IMR-90 (cell line): ENCODE measurements at regions not wholly inside any gene's neighbourhood (a gene's known extent, or its start where the extent isn't known, plus 50 kb on each side); places are given as distances from the start of the nearest gene placed in this dataset.

Experiments
- ATAC-seq: fragments of 200-7000 bp; cut with Tn5 transposase; 2 replicates; pipeline ENCODE4 v1.9.1; 2020; ENCODE audit warnings: low read depth, mild to moderate bottlenecking, moderate library complexity
- BruUV-seq: library from RNA; stranded (reverse); fragments of 400-500 nt; replicated peaks from 2 replicates; lab custom pipeline; 2021; lab: Mats Ljungman, UMichigan
- CTCF ChIA-PET: fragments of 300-600 bp; formaldehyde crosslinking; extraction: SDS; loops from one replicate; lab custom pipeline; 2021; ENCODE audit warnings: antibody characterized with exemption; lab: Yijun Ruan, JAX
- POLR2A ChIA-PET: fragments of 300-600 bp; sonication (Branson Sonifier 250); formaldehyde crosslinking; loops from one replicate; lab custom pipeline; 2022; ENCODE audit warnings: antibody characterized with exemption; ENCODE audit not compliant: unreplicated experiment; lab: Charles Lee
- DNase-seq: peaks from one replicate; pipeline ENCODE4 v3.0.0; 2013
- H2AFZ ChIP-seq: replicated peaks from 2 replicates; pipeline ENCODE3; 2013; ENCODE audit warnings: low read length, mild to moderate bottlenecking; ENCODE audit not compliant: poor library complexity
- H2AK5ac ChIP-seq: 2 replicates; pipeline ENCODE4 v1.6.1; 2013; ENCODE audit warnings: low read depth, low read length, inconsistent platforms
- H2AK9ac ChIP-seq: replicated peaks from 2 replicates; pipeline ENCODE3; 2013; ENCODE audit warnings: mild to moderate bottlenecking, low read depth, low read length, moderate library complexity; ENCODE audit not compliant: poor library complexity
- H2BK120ac ChIP-seq: 2 replicates; pipeline ENCODE4 v1.6.1; 2013; ENCODE audit warnings: low read depth, low read length, inconsistent platforms
- H2BK15ac ChIP-seq: 3 replicates; pipeline ENCODE4 v1.6.1; 2013; ENCODE audit warnings: low read depth, low read length, inconsistent platforms
- H2BK20ac ChIP-seq: 2 replicates; pipeline ENCODE4 v1.6.1; 2013; ENCODE audit warnings: low read depth, mild to moderate bottlenecking, inconsistent platforms, low read length, moderate library complexity
- H2BK5ac ChIP-seq: 2 replicates; pipeline ENCODE4 v1.6.1; 2013; ENCODE audit warnings: mild to moderate bottlenecking, low read depth, low read length, inconsistent platforms; ENCODE audit not compliant: poor library complexity, severe bottlenecking
- H3K14ac ChIP-seq: replicated peaks from 2 replicates; pipeline ENCODE4 v1.6.1; 2013; ENCODE audit warnings: low read depth, low read length, inconsistent platforms
- H3K18ac ChIP-seq: 2 replicates; pipeline ENCODE4 v1.6.1; 2013; ENCODE audit warnings: low read depth, low read length, control low read depth
- H3K23ac ChIP-seq: 2 replicates; pipeline ENCODE4 v1.6.1; 2013; ENCODE audit warnings: low read depth, low read length, inconsistent platforms
- H3K27ac ChIP-seq: 2 replicates; pipeline ENCODE4 v1.5.1; 2013; ENCODE audit warnings: mild to moderate bottlenecking, control low read depth, low read length; ENCODE audit not compliant: insufficient read depth
- H3K27me3 ChIP-seq: 2 replicates; pipeline ENCODE4 v1.6.1; 2013; ENCODE audit warnings: low read length; ENCODE audit not compliant: control insufficient read depth, insufficient read depth
- H3K36me3 ChIP-seq: 2 replicates; pipeline ENCODE4 v1.6.1; 2013; ENCODE audit warnings: low read length, mixed read lengths; ENCODE audit not compliant: control insufficient read depth, insufficient read depth
- H3K4ac ChIP-seq: 2 replicates; pipeline ENCODE4 v1.6.1; 2013; ENCODE audit warnings: low read depth, low read length, inconsistent platforms
- H3K4me1 ChIP-seq: 2 replicates; pipeline ENCODE4 v1.6.1; 2013; ENCODE audit warnings: low read length, mixed read lengths; ENCODE audit not compliant: control insufficient read depth, insufficient read depth
- H3K4me2 ChIP-seq: 2 replicates; pipeline ENCODE4 v1.6.1; 2013; ENCODE audit warnings: low read depth, mild to moderate bottlenecking, control low read depth, low read length, moderate library complexity
- H3K4me3 ChIP-seq: 2 replicates; pipeline ENCODE4 v1.5.1; 2013; ENCODE audit warnings: low read depth, mild to moderate bottlenecking, control low read depth, low read length, moderate library complexity; ENCODE audit not compliant: insufficient read depth
- H3K56ac ChIP-seq: 2 replicates; pipeline ENCODE4 v1.6.1; 2013; ENCODE audit warnings: low read length, inconsistent platforms; ENCODE audit not compliant: insufficient read depth; ENCODE audit errors: extremely low read depth
- H3K79me1 ChIP-seq, 2 experiments: 2 replicates each; pipeline ENCODE4 v1.6.1; 2013; ENCODE audit warnings: low read length in 2 of 2, inconsistent platforms in 1 of 2, low read depth in 1 of 2
- H3K9ac ChIP-seq: 2 replicates; pipeline ENCODE4 v1.6.1; 2013; ENCODE audit warnings: low read depth, low read length, control low read depth
- H3K9me1 ChIP-seq: 2 replicates; pipeline ENCODE4 v1.6.1; 2013; ENCODE audit warnings: low read length, inconsistent platforms; ENCODE audit not compliant: insufficient read depth
- H3K9me3 ChIP-seq: 2 replicates; pipeline ENCODE4 v1.6.1; 2013; ENCODE audit warnings: low read length; ENCODE audit not compliant: control insufficient read depth, insufficient read depth
- H4K20me1 ChIP-seq: 2 replicates; pipeline ENCODE4 v1.6.1; 2013; ENCODE audit warnings: low read length, inconsistent platforms; ENCODE audit not compliant: insufficient read depth
- H4K5ac ChIP-seq: 2 replicates; pipeline ENCODE4 v1.6.1; 2013; ENCODE audit warnings: mild to moderate bottlenecking, low read depth, low read length, control low read depth
- H4K8ac ChIP-seq, 2 experiments: 2 replicates each; pipeline ENCODE4 v1.6.1; 2013; ENCODE audit warnings: low read depth in 2 of 2, low read length in 2 of 2, control low read depth in 1 of 2, inconsistent platforms in 1 of 2
- H4K91ac ChIP-seq: 2 replicates; pipeline ENCODE4 v1.6.1; 2013; ENCODE audit warnings: low read depth, low read length, inconsistent platforms; ENCODE audit not compliant: insufficient read depth
- BHLHE40 ChIP-seq: fragments of 150-350 bp; IDR thresholded peaks from 2 replicates; pipeline ENCODE4 v1.6.1; 2016; ENCODE audit warnings: mild to moderate bottlenecking, low read depth, low read length
- CHD1 ChIP-seq: IDR thresholded peaks from 2 replicates; pipeline ENCODE4 v1.6.1; 2012; ENCODE audit warnings: low read depth, low read length, improper control_type of control experiment
- FOS ChIP-seq: fragments of 150-350 bp; IDR thresholded peaks from 2 replicates; pipeline ENCODE4 v1.6.1; 2016; ENCODE audit warnings: low read depth, low read length
- MAFK ChIP-seq: IDR thresholded peaks from 2 replicates; pipeline ENCODE4 v1.6.1; 2012; ENCODE audit warnings: low read depth, low read length, improper control_type of control experiment
- MXI1 ChIP-seq: IDR thresholded peaks from 2 replicates; pipeline ENCODE4 v1.6.1; 2012; ENCODE audit warnings: low read depth, mild to moderate bottlenecking, low read length, moderate library complexity, borderline replicate concordance
- RCOR1 ChIP-seq: IDR thresholded peaks from 2 replicates; pipeline ENCODE4 v1.6.1; 2012; ENCODE audit warnings: mild to moderate bottlenecking, low read length, improper control_type of control experiment; ENCODE audit not compliant: insufficient replicate concordance
- RFX5 ChIP-seq: IDR thresholded peaks from 2 replicates; pipeline ENCODE4 v1.8.0; 2012; ENCODE audit warnings: low read depth, mild to moderate bottlenecking, low read length, moderate library complexity
- SMC3 ChIP-seq: fragments of 150-350 bp; IDR thresholded peaks from 2 replicates; pipeline ENCODE4 v1.6.1; 2016; ENCODE audit warnings: low read depth, mild to moderate bottlenecking, antibody characterized with exemption, low read length, moderate library complexity
- WGBS, 2 experiments: methylation state at CpG; one replicate each; pipeline versions ENCODE4 v1.1.5 to v1.1.7; 2013; ENCODE audit warnings: missing lambda C conversion rate in 2 of 2; ENCODE audit not compliant: insufficient read length in 1 of 2; ENCODE audit errors: extremely low coverage in 2 of 2; 5-methylcytosine and 5-hydroxymethylcytosine counted together
- dilution Hi-C: fragments of 300-500 bp; cut with HindIII; formaldehyde crosslinking; loops from one replicate; pipeline ENCODE4 v1.14.3; 2018; ENCODE audit warnings: low sequenced_read_pairs; ENCODE audit not compliant: unreplicated experiment
- in situ Hi-C: fragments of 300-500 bp; cut with MboI; formaldehyde crosslinking; loops from 3 replicates; pipeline ENCODE4 v1.14.3; 2019; ENCODE audit warnings: low sequenced_read_pairs, inconsistent platforms, mixed read lengths
- intact Hi-C: fragments of 100-400 bp; cut with micrococcal nuclease; formaldehyde crosslinking; loops from 2 replicates; pipeline ENCODE4 v1.10.0; 2022
- TF ChIP-seq, protein P1 (sequence below): fragments of 150-350 bp; IDR thresholded peaks from 2 replicates; pipeline ENCODE4 v1.6.1; 2016; ENCODE audit warnings: low read depth, mild to moderate bottlenecking, low read length, moderate library complexity, borderline replicate concordance
- TF ChIP-seq, protein P2 (sequence below): fragments of 150-350 bp; IDR thresholded peaks from 2 replicates; pipeline ENCODE4 v1.6.1; 2017; ENCODE audit warnings: mild to moderate bottlenecking, antibody characterized with exemption, low read length, low read depth

GRCh38 chr22:34847072-34847471, 218.9 kb upstream of the ISX start:
- H3K36me3 ChIP-seq = no peaks in the 10 kb centered on the region
- intact Hi-C loops (no loop called here), in situ Hi-C loops (no loop called here), dilution Hi-C loops (no loop called here)
- no peak overlapping the region for H3K14ac ChIP-seq
- DNase-seq = no peak
- TF ChIP-seq RFX5 (no peak), MAFK (no peak), FOS (no peak), CHD1 (no peak), BHLHE40 (no peak), SMC3 (no peak), RCOR1 (no peak), MXI1 (no peak)
- TF ChIP-seq, protein P1, sequence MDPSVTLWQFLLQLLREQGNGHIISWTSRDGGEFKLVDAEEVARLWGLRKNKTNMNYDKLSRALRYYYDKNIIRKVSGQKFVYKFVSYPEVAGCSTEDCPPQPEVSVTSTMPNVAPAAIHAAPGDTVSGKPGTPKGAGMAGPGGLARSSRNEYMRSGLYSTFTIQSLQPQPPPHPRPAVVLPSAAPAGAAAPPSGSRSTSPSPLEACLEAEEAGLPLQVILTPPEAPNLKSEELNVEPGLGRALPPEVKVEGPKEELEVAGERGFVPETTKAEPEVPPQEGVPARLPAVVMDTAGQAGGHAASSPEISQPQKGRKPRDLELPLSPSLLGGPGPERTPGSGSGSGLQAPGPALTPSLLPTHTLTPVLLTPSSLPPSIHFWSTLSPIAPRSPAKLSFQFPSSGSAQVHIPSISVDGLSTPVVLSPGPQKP = no peak
- TF ChIP-seq, protein P2, sequence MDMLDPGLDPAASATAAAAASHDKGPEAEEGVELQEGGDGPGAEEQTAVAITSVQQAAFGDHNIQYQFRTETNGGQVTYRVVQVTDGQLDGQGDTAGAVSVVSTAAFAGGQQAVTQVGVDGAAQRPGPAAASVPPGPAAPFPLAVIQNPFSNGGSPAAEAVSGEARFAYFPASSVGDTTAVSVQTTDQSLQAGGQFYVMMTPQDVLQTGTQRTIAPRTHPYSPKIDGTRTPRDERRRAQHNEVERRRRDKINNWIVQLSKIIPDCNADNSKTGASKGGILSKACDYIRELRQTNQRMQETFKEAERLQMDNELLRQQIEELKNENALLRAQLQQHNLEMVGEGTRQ = no peak
- H3K56ac ChIP-seq = no peak overlapping the region
- H2AFZ ChIP-seq = no peak overlapping the region
- no peak overlapping the region for H4K5ac ChIP-seq
- BruUV-seq = no TSS peak
- no peak overlapping the region for H2AK5ac ChIP-seq
- no peaks in the 10 kb centered on the region for H3K79me1 ChIP-seq
- no peak overlapping the region for H2BK5ac ChIP-seq
- H4K8ac ChIP-seq = no peak overlapping the region
- H2BK120ac ChIP-seq = no peak overlapping the region
- H3K9ac ChIP-seq = no peak overlapping the region
- H3K18ac ChIP-seq = no peak overlapping the region
- H3K9me1 ChIP-seq = no peaks in the 10 kb centered on the region
- H2AK9ac ChIP-seq = no peak overlapping the region
- CTCF ChIA-PET = no interaction called here
- H4K20me1 ChIP-seq = no peaks in the 10 kb centered on the region
- no peaks in the 10 kb centered on the region for H3K4me1 ChIP-seq
- peaks cover 11% of the 10 kb centered on the region for H3K9me3 ChIP-seq
- no peak overlapping the region for H2BK15ac ChIP-seq
- no peak overlapping the region for H3K4me3 ChIP-seq
- H2BK20ac ChIP-seq = no peak overlapping the region
- no peak overlapping the region for H3K27ac ChIP-seq
- H3K4ac ChIP-seq = no peak overlapping the region
- WGBS, 2 experiments = no CpG with 5 or more reads among the region's 1 CpG
- H3K23ac ChIP-seq = no peak overlapping the region
- no peaks in the 10 kb centered on the region for H3K27me3 ChIP-seq
- POLR2A ChIA-PET = no interaction called here
- no peak for ATAC-seq
- no peak overlapping the region for H4K91ac ChIP-seq
- H3K4me2 ChIP-seq = no peak overlapping the region
